ENCODE measurements at regions not wholly inside any gene's neighbourhood (a gene's known extent, or its start where the extent isn't known, plus 50 kb on each side); places are given as distances from the start of the nearest gene placed in this dataset.
"Not testable (repeated sequence)": the region's sequence is repeated elsewhere in the genome, so short reads cannot be mapped to it uniquely, and the experiment has no call there.

DNA sequence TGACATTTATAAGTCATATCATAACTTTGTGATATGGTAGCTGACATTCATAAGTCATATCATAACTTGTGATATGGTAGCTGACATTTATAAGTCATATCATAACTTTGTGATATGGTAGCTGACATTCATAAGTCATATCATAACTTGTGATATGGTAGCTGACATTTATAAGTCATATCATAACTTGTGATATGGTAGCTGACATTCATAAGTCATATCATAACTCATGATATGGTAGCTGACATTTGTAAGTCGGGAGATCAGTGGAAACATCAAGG lies 100.7 kb upstream of the SEC11C start:
- H3K14ac ChIP-seq (ENCODE audit: insufficient read length): not testable (repeated sequence)

More for the DNA sequence above, 100.7 kb upstream of the SEC11C start:
- not testable (repeated sequence) for H4K8ac ChIP-seq (ENCODE audit: extremely low read depth, insufficient read depth, low read length); H3K9me3 ChIP-seq (ENCODE audit: insufficient read depth in 2 of 2, low read depth in 1 of 2, low read length in 1 of 2); H4K20me1 ChIP-seq (replicated peaks in 1 of 2; ENCODE audit: control insufficient read depth in 1 of 2, insufficient read depth in 2 of 2, low read length in 2 of 2); H2BK5ac ChIP-seq (ENCODE audit: low read depth, low read length); H2BK15ac ChIP-seq (ENCODE audit: low read length); H3K4me1 ChIP-seq (replicated peaks in 1 of 4; ENCODE audit: control insufficient read depth in 3 of 4, insufficient read depth in 4 of 4, low read length in 3 of 4); H3K56ac ChIP-seq (replicated peaks; ENCODE audit: insufficient read length, low read depth, low read length); DNase-seq (ENCODE audit: low read depth in 1 of 2, low spot score in 2 of 2); H3K18ac ChIP-seq (ENCODE audit: extremely low read depth, low read length); H4K5ac ChIP-seq (ENCODE audit: insufficient read length, low read depth, low read length); H3K36me3 ChIP-seq (ENCODE audit: control insufficient read depth in 2 of 4, insufficient read depth in 4 of 4, low read length in 3 of 4); H3K27ac ChIP-seq (ENCODE audit: low read depth, low read length); H3K4me2 ChIP-seq (ENCODE audit: insufficient read depth in 1 of 2, low read depth in 2 of 2, low read length in 2 of 2); H3K23ac ChIP-seq (ENCODE audit: insufficient read length); FAIRE-seq; H2AK5ac ChIP-seq (ENCODE audit: low read depth, low read length); H3K4me3 ChIP-seq (ENCODE audit: extremely low read depth in 1 of 4, insufficient read depth in 2 of 4, low read depth in 3 of 4, low read length in 4 of 4); H2BK12ac ChIP-seq (ENCODE audit: low read depth, low read length); H3K79me1 ChIP-seq (ENCODE audit: low read depth, low read length); H2AFZ ChIP-seq (ENCODE audit: low read length); H3K79me2 ChIP-seq (ENCODE audit: control insufficient read depth in 1 of 2, insufficient read depth in 2 of 2, low read length in 2 of 2); H3K4ac ChIP-seq (replicated peaks; ENCODE audit: insufficient read length, low read depth, low read length); H2BK20ac ChIP-seq (ENCODE audit: low read length); H3K23me2 ChIP-seq (ENCODE audit: low read depth, low read length); H2BK120ac ChIP-seq (replicated peaks; ENCODE audit: low read depth, low read length); H3K27me3 ChIP-seq (replicated peaks in 1 of 4; ENCODE audit: control insufficient read depth in 3 of 4, extremely low read depth in 1 of 4, insufficient read depth in 3 of 4, low read length in 3 of 4); H4K91ac ChIP-seq (replicated peaks; ENCODE audit: insufficient read length, low read length); H3K9ac ChIP-seq (replicated peaks in 1 of 4; ENCODE audit: extremely low read depth in 1 of 4, low read depth in 3 of 4, low read length in 3 of 4)
- WGBS, 2 experiments (ENCODE audit: extremely low coverage in 1 of 2, insufficient coverage in 1 of 2, insufficient read length in 1 of 2, insufficient replicate concordance in 2 of 2, low coverage in 1 of 2, low lambda C conversion rate in 2 of 2, missing lambda C conversion rate in 1 of 2): 85% methylated on average over 1 of the region's 1 CpG; no CpG with 5 or more reads in 1 of the 2 experiments
- ChIA-PET CTCF (ENCODE audit: partially characterized antibody) (interaction anchor here (0.7 to 1.5 kb wide), 5 partner anchors 19 to 268 kb away, joined by 3 to 4 read pairs (median 3); no protein-coding TSS in a partner anchor), POLR2A (ENCODE audit: partially characterized antibody) (interaction anchor here (0.6 to 1.7 kb wide), 2 partner anchors 10 to 488 kb away, joined by 4 to 6 read pairs; no protein-coding TSS in a partner anchor)
